Small intestine (tissue), 7 donors: ENCODE measurements at regions not wholly inside any gene's neighbourhood (a gene's known extent, or its start where the extent isn't known, plus 50 kb on each side); places are given as distances from the start of the nearest gene placed in this dataset.
"Not testable (repeated sequence)": the region's sequence is repeated elsewhere in the genome, so short reads cannot be mapped to it uniquely, and the experiment has no call there.

Source experiments
- DNase-seq, 2 donors: peaks; one replicate each; pipeline versions ENCODE4 v3.0.0 to v3.0.0-alpha.2; 2013
- FAIRE-seq: peaks from 2 replicates; lab custom pipeline; 2012; peaks lifted over from hg19 to GRCh38; lab: Jason Lieb, UNC
- H3K27ac ChIP-seq, 3 donors: one replicate each; pipeline ENCODE4 v1.5.1; 2013; ENCODE audit warnings: low read length in 2 of 3, mild to moderate bottlenecking in 2 of 3, control low read depth in 1 of 3, inconsistent platforms in 1 of 3, low read depth in 1 of 3, moderate library complexity in 1 of 3
- H3K27me3 ChIP-seq, 3 donors: one replicate each; pipeline ENCODE4 v1.6.1; 2013; ENCODE audit warnings: low read length in 3 of 3, inconsistent platforms in 1 of 3; ENCODE audit not compliant: control insufficient read depth in 3 of 3, insufficient read depth in 3 of 3
- H3K36me3 ChIP-seq, 3 donors: one replicate each; pipeline ENCODE4 v1.6.1; 2013; ENCODE audit warnings: low read length in 3 of 3, inconsistent platforms in 1 of 3, low read depth in 1 of 3, mild to moderate bottlenecking in 1 of 3, moderate library complexity in 1 of 3; ENCODE audit not compliant: control insufficient read depth in 3 of 3, insufficient read depth in 2 of 3
- H3K4me1 ChIP-seq, 3 donors: one replicate each; pipeline ENCODE4 v1.6.1; 2013; ENCODE audit warnings: low read length in 2 of 3, inconsistent platforms in 1 of 3, low read depth in 1 of 3, mild to moderate bottlenecking in 1 of 3, moderate library complexity in 1 of 3; ENCODE audit not compliant: control insufficient read depth in 3 of 3, insufficient read depth in 2 of 3
- H3K4me3 ChIP-seq, 3 donors: one replicate each; pipeline ENCODE4 v1.5.1; 2013; ENCODE audit warnings: low read length in 3 of 3, control low read depth in 1 of 3, inconsistent platforms in 1 of 3, low read depth in 1 of 3, mild to moderate bottlenecking in 1 of 3, moderate library complexity in 1 of 3
- H3K9me3 ChIP-seq, 2 donors: one replicate each; pipeline ENCODE4 v1.6.1; 2013; ENCODE audit warnings: low read depth in 1 of 2, low read length in 1 of 2; ENCODE audit not compliant: control insufficient read depth in 2 of 2, insufficient read depth in 1 of 2
- WGBS, 3 donors: extraction: QIAGEN DNeasy Blood & Tissue Kit; methylation state at CpG; one replicate each; pipeline ENCODE4 v1.1.7; 2013; 5-methylcytosine and 5-hydroxymethylcytosine counted together
- donor health status: healthy with polysubstance abuse.
- donor health status: control.
- donor health status: control.
- donor health status: Bipolar disorder and iron deficiency.
- donor health status: healthy.

DNA sequence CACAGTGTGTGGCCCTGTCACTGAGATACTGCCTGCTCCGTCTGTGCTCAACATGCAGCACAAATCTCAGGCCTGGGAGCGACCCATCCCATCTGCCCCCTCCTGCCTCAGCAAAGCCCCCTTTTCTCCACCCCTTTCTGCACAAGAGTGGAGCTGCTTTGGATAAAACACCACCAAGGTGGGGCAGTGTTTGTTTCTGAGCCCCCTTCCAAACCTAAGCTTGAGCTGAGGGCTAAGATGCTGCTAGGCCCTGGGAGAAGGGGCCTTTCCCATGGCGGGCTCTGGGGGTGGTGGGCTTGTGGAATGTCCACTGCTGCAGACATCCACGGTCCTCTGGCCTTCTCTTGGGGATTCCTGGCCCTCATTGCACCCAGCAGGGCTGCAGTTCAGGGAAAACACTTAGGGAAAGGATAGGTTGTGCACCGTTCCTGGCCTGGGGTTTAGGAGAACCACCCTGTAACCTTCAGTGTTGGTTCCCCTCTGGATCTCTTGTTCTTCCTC lies 594.1 kb downstream of the TBC1D22A start:
- no peaks in the 10 kb centered on the region for H3K27me3 ChIP-seq
- no peaks in the 10 kb centered on the region for H3K4me1 ChIP-seq
- no peak overlapping the region for H3K27ac ChIP-seq
- H3K4me3 ChIP-seq, result no peak overlapping the region
- peaks cover 0 to 8% of the 10 kb centered on the region in 2 donors for H3K9me3 ChIP-seq
- no peak for DNase-seq
- FAIRE-seq, result no peak
- H3K36me3 ChIP-seq, result no peaks in the 10 kb centered on the region
- WGBS, 3 donors, result 60 to 72% (median 65%) methylated on average over 5 of the region's 5 CpGs

DNA sequence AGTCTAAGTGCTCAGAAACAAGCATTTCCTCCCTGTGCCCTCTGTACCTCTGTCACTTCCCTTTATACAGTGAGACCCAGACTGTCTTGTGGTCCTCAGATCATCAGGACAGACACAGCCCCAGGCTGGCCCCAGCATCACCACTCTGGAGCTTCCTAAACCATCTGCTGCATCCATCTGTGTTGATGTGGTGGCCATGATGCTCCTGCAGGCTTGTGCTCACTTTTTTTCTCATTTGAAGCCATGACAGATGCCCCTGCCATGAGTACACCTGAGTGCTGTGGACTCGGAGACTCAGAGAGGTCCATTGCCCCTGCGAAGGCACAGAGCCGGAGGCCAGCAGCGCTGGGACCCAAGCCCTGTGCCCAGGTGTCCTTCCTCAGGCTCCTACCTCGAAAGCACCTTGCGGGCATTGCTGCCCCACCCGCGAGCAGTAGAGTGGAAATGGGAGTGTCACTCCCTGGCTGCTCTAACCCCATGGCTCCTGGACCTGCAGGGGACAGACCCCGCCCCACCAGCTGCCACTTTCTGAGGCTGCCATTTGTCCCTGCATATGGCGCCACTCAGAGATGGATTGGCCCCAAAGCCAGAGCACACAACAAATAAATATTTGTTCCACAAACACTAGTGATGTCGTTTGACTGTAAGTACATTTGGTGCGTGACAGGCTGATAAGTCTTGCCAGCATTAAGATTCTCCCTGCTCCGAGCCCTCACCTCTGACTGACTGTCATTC lies 593.5 kb downstream of the TBC1D22A start:
- no peak for FAIRE-seq
- WGBS, 3 donors, result 78 to 90% (median 84%) methylated on average over 13 of the region's 13 CpGs

DNA sequence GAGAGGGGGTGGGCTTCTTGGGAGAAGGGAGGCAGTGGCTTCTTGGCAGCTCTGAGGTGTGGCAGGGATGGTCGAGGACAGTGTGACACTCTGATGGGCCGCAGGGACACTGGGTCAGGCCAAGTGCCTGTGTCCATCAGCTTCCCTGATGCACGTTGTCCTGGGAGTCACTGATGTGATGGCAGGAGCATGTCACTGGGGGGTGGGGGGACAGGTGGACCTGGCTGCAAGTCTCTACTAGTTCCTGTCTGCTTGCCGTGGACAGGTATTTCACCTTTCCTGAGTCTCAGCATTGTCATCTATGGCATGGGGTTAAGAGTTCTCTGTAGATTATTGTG lies 592.9 kb downstream of the TBC1D22A start:
- Histone ChIP-seq H3K27me3 (no peaks in the 10 kb centered on the region), H3K4me1 (no peaks in the 10 kb centered on the region), H3K9me3 (peaks cover 0 to 8% of the 10 kb centered on the region in 2 donors), H3K4me3 (no peak overlapping the region), H3K36me3 (no peaks in the 10 kb centered on the region), H3K27ac (no peak overlapping the region)
- WGBS, 3 donors, result 69 to 85% (median 79%) methylated on average over 4 of the region's 4 CpGs
- DNase-seq, result no peak
- no peak for FAIRE-seq

More for the DNA sequence above, 593.5 kb downstream of the TBC1D22A start:
- Histone ChIP-seq H3K27me3 (no peaks in the 10 kb centered on the region), H3K4me1 (no peaks in the 10 kb centered on the region), H3K9me3 (peaks cover 0 to 8% of the 10 kb centered on the region in 2 donors), H3K36me3 (no peaks in the 10 kb centered on the region), H3K4me3 (no peak overlapping the region), H3K27ac (no peak overlapping the region)
- no peak for DNase-seq

DNA sequence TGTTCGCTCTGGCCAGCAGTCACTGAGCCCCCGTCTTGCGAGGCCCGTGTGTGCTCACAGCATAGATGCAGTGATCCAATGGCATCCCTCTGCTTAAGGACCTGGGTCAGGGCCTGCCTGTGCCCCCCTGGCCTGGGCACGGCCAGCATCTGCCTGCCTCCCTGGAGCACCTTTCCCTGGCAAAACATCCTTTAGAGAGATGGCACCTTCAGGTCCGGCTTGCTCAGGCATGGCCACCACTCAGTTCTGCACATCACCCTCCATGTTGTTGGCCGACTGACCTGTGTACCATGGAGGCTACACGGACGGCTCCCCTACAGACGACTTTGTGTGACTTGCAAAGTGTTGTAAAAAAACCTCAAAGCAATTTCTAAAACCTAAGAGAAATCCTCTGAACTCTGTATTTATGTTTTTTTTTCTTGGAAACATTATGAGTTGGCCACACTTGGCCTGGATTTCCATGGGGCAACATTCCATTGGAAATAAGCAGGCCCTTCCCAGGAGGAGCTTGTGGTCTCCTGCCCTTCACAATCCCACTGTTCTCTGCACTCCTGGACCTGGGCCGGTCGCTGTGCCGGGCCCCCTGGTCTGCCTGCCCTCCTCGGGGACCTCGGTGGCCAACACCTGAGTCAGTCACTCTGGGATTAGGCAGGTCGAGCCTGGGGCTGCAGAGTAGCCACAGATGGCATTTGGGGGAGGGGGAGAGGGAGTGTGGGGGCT lies 592.4 kb downstream of the TBC1D22A start:
- FAIRE-seq, result no peak
- Histone ChIP-seq H3K27me3 (no peaks in the 10 kb centered on the region), H3K36me3 (no peaks in the 10 kb centered on the region), H3K27ac (no peak overlapping the region), H3K4me3 (no peak overlapping the region), H3K4me1 (no peaks in the 10 kb centered on the region), H3K9me3 (peaks cover 0 to 8% of the 10 kb centered on the region in 2 donors)
- no peak for DNase-seq
- 79 to 85% (median 82%) methylated on average over 16 of the region's 16 CpGs for WGBS, 3 donors

DNA sequence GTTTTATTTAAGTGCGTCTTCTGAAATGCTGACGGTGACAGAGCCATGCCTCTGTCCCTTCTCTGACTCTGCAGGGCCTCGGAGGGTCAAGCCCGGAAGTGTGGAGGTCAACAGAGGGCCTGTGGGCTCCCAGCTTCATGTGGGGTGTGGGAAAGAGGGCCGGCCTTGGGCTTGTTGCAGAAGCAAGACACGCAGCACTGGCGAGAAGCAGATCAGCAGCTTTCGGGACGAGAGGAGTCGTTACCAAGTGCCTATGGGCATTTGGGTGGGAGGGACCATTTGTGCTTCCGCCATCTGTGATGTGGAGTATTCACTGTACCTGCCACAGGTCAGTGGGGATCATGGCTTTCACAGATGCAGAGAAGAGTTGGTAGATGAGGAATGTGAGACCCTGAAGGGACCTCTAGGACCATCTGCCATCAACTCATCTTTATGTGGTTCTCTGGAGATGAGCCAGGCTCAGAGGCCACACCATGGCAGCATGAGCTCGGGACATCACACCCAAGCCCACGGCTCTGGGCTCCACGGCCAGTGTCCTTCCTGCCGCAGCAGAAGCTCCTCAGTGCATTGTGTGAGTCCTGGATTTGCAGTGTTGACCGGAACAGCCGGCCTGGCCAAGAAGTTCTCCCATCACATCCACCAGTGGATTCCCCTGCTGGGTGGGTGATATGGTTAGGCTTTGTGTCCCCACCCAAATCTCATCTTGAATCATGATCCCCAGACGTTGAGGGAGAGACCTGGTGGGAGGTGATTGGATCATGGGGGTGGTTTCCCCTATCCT lies 590.7 kb downstream of the TBC1D22A start:
- WGBS, 3 donors, result 81% methylated on average over 18 of the region's 18 CpGs

DNA sequence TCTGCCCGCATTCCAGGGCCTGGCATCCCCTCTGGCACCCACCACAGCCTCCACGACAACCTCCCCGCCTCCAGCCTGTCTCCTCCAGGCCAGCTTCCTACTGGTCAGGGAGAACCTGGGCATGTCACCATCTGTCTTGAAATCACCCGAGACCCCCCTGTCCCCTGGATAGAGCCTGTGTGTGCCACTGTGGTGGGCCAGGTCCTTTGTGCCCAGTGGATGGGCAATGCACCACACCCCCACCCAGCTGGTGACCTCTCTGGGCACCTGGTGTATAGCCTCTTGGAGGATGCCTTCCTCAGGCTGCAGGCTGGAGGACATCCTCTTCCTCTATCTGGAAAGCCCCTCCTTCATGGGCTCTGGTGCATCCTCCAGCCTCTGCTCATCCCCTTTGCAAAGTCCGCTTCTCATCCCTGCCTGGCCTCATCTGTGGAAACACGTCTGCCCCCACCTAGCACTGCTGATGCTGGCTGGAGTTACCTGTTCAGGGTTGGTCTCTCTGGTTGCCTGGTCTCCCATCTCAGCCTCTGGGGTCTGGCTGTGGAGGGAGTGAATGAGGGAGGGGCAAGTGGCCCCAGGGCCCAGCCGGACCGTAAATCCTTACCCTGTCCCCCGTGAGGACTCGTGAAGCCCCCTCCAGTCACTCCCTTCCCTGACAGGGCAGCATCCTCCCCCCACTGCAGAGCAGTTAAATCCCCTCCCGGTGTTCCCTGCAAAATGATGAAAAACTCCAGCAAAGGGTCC lies 589.6 kb downstream of the TBC1D22A start:
- DNase-seq (no peak), FAIRE-seq (no peak)
- Histone ChIP-seq H3K27me3 (no peaks in the 10 kb centered on the region), H3K36me3 (no peaks in the 10 kb centered on the region), H3K9me3 (peaks cover 0 to 8% of the 10 kb centered on the region in 2 donors), H3K4me3 (no peak overlapping the region), H3K27ac (no peak overlapping the region), H3K4me1 (no peaks in the 10 kb centered on the region)
- 82 to 86% (median 85%) methylated on average over 11 of the region's 11 CpGs for WGBS, 3 donors

More for the DNA sequence above, 590.7 kb downstream of the TBC1D22A start:
- H3K9me3 ChIP-seq, result peaks cover 0 to 8% of the 10 kb centered on the region in 2 donors
- H3K4me1 ChIP-seq, result no peaks in the 10 kb centered on the region
- no peaks in the 10 kb centered on the region for H3K27me3 ChIP-seq
- H3K27ac ChIP-seq, result no peak overlapping the region
- no peaks in the 10 kb centered on the region for H3K36me3 ChIP-seq
- no peak overlapping the region for H3K4me3 ChIP-seq
- no peak for FAIRE-seq
- no peak for DNase-seq

DNA sequence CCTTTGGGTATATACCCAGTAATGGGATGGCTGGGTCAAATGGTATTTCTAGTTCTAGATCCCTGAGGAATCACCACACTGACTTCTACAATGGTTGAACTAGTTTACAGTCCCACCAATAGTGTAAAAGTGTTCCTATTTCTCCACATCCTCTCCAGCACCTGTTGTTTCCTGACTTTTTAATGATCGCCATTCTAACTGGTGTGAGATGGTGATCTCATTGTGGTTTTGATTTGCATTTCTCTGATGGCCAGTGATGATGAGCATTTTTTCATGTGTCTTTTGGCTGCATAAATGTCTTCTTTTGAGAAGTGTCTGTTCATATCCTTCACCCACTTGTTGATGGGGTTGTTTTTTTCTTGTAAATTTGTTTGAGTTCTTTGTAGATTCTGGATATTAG lies 583.8 kb downstream of the TBC1D22A start:
- H3K27me3 ChIP-seq, FAIRE-seq: not testable (repeated sequence)

DNA sequence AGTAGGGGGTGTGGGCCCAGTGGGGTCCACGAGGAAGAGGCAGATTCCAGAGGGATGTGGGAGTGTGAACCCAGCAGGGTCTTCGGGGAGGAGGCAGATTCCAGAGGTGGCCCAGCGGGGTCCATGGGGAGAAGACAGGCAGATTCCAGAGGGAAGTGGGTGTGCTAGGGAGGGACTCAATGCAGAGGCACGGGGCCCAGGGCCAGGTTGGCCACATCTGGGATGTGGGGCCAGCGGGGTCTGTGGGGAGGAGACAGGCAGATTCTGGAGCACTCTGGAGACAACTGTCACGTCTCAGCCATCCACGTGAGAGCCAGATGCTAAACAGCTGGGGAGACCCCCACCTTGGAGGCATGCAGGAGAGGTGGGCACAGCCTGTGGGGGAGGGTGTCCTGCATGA lies 582.6 kb downstream of the TBC1D22A start:
- FAIRE-seq (no peak), DNase-seq (no peak)
- 63 to 76% (median 70%) methylated on average over 7 of the region's 7 CpGs for WGBS, 3 donors
- H3K9me3 ChIP-seq, result peaks cover 0 to 4% of the 10 kb centered on the region in 2 donors
- H3K36me3 ChIP-seq, result no peaks in the 10 kb centered on the region
- H3K27ac ChIP-seq, result no peak overlapping the region
- H3K4me1 ChIP-seq, result no peaks in the 10 kb centered on the region
- H3K27me3 ChIP-seq, result peaks cover 0 to 2% (median 0%) of the 10 kb centered on the region in 3 donors
- H3K4me3 ChIP-seq, result no peak overlapping the region

More for the DNA sequence above, 583.8 kb downstream of the TBC1D22A start:
- WGBS, 3 donors, result 71 to 100% methylated on average over 1 of the region's 1 CpG; no CpG with 5 or more reads in 1 of the 3 donors
- H3K4me1 ChIP-seq, H3K36me3 ChIP-seq, H3K4me3 ChIP-seq, DNase-seq, H3K27ac ChIP-seq, H3K9me3 ChIP-seq: not testable (repeated sequence)
